HUES64 (cell line): ENCODE measurements at regions not wholly inside any gene's neighbourhood (a gene's known extent, or its start where the extent isn't known, plus 50 kb on each side); places are given as distances from the start of the nearest gene placed in this dataset.

Experiments
- H3K27ac ChIP-seq: 2 replicates; pipeline ENCODE4 v1.7.0; 2013; ENCODE audit warnings: low read depth, low read length, inconsistent platforms
- H3K27me3 ChIP-seq: 2 replicates; pipeline ENCODE4 v1.6.1; 2013; ENCODE audit warnings: mild to moderate bottlenecking, low read length; ENCODE audit not compliant: insufficient read depth
- H3K36me3 ChIP-seq: 2 replicates; pipeline ENCODE4 v1.6.1; 2013; ENCODE audit warnings: mild to moderate bottlenecking, low read length; ENCODE audit not compliant: insufficient read depth
- H3K4me1 ChIP-seq: 2 replicates; pipeline ENCODE4 v1.6.1; 2013; ENCODE audit warnings: mild to moderate bottlenecking, low read length, moderate library complexity; ENCODE audit not compliant: insufficient read depth
- H3K4me3 ChIP-seq: 2 replicates; pipeline ENCODE4 v1.5.1; 2013; ENCODE audit warnings: mild to moderate bottlenecking, low read length, moderate library complexity
- H3K9ac ChIP-seq: 2 replicates; pipeline ENCODE4 v1.6.1; 2013; ENCODE audit warnings: mild to moderate bottlenecking, low read depth, low read length
- H3K9me3 ChIP-seq: 2 replicates; pipeline ENCODE4 v1.6.1; 2013; ENCODE audit warnings: low read depth, low read length; ENCODE audit not compliant: insufficient read depth
- WGBS: fragments of 150-250, 120-280 bp; methylation state at CpG from one replicate; pipeline ENCODE4 v1.1.7; 2013; ENCODE audit warnings: missing lambda C conversion rate; 5-methylcytosine and 5-hydroxymethylcytosine counted together

GRCh38 chrX:36650622-36651021 lies 357.5 kb upstream of the FAM47C start:
- Histone ChIP-seq H3K9me3 (no peaks in the 10 kb centered on the region), H3K9ac (no peak overlapping the region), H3K4me1 (no peaks in the 10 kb centered on the region), H3K36me3 (no peaks in the 10 kb centered on the region), H3K27me3 (no peaks in the 10 kb centered on the region), H3K4me3 (no peak overlapping the region), H3K27ac (no peak overlapping the region)
- WGBS = 100% methylated on average over 1 of the region's 3 CpGs

DNA sequence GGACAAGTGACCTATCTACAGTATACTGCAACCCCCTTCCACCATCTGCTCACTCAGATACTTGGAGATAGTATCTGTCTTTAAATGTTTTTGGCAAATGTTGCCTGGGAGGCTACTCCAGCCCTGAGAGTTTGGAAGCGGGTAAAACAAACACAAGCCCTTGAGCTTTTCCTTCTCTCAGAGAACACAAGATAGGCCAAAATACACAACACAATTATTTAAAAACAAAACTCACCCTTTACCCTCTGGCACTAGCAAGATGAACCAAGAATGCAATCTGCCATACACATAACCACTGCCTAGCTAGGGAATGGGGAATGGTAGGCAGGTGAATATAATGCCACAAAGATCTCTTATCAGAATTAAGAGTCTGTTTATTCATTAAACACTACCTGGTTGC lies 324.7 kb upstream of the FAM47C start:
- no peaks in the 10 kb centered on the region for H3K9me3 ChIP-seq
- no peak overlapping the region for H3K9ac ChIP-seq
- no peaks in the 10 kb centered on the region for H3K36me3 ChIP-seq
- H3K4me1 ChIP-seq = no peaks in the 10 kb centered on the region
- WGBS = 93% methylated on average over 1 of the region's 1 CpG
- no peak overlapping the region for H3K27ac ChIP-seq
- no peaks in the 10 kb centered on the region for H3K27me3 ChIP-seq
- no peak overlapping the region for H3K4me3 ChIP-seq

GRCh38 chrX:36684053-36684452 lies 324.1 kb upstream of the FAM47C start:
- Histone ChIP-seq H3K4me3 (no peak overlapping the region), H3K36me3 (no peaks in the 10 kb centered on the region), H3K9ac (no peak overlapping the region), H3K4me1 (no peaks in the 10 kb centered on the region), H3K27ac (no peak overlapping the region), H3K9me3 (no peaks in the 10 kb centered on the region), H3K27me3 (no peaks in the 10 kb centered on the region)

- no peak overlapping the region for H3K27ac ChIP-seq
- no peaks in the 10 kb centered on the region for H3K9me3 ChIP-seq
- WGBS = 92% methylated on average over 3 of the region's 3 CpGs
- H3K4me1 ChIP-seq = no peaks in the 10 kb centered on the region
- no peaks in the 10 kb centered on the region for H3K27me3 ChIP-seq
- H3K4me3 ChIP-seq = no peak overlapping the region
- H3K9ac ChIP-seq = no peak overlapping the region
- no peaks in the 10 kb centered on the region for H3K36me3 ChIP-seq
Observed at GRCh38 chrX:36721990-36722389, 286.2 kb upstream of the FAM47C start.

DNA sequence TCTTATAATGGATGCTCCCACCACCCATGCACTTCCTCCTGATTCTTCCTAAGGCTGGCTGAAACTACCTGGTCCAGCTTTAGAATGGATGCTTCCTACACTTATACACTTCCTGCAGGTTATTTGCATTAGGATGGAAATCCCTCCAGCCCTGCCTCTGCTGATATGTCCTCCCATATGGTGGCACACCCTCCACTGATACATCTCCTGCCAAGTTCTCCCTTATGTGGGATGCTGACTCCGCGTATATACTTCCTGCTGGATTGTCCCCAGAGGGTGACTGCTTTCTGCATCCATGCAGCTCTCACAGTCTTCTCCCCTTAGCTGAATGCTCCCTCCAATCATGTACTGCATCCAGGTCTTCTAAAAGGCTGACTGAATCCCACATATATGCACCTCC lies 254.6 kb upstream of the FAM47C start:
- Histone ChIP-seq H3K4me1 (no peaks in the 10 kb centered on the region), H3K9me3 (no peaks in the 10 kb centered on the region), H3K27ac (no peak overlapping the region), H3K27me3 (no peaks in the 10 kb centered on the region), H3K9ac (no peak overlapping the region), H3K36me3 (no peaks in the 10 kb centered on the region), H3K4me3 (no peak overlapping the region)
- 95% methylated on average over 2 of the region's 2 CpGs for WGBS

DNA sequence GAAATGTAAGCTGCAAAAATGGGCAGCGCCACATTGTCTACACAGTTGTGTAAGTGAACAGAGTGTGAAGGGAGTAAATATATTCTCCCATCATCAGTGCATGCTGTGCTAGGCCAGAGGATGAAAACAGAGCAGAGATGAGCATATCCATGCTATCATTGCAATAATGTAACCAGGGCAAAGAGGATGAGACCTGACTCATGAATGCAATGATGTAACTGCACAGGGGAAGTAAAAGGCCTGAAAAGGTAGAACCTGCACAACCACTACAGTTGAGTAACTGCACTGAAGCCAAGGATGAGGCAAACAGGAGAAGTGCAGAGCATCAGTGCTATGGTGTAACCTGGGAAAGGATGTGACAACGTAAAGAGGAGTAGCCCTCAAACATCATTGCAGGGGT lies 220.4 kb upstream of the FAM47C start:
- Histone ChIP-seq H3K4me1 (peaks cover 3% of the 10 kb centered on the region; the same call in 1 of the 2 replicates), H3K4me3 (no peak overlapping the region), H3K9me3 (no peaks in the 10 kb centered on the region), H3K27me3 (no peaks in the 10 kb centered on the region), H3K27ac (no peak overlapping the region), H3K36me3 (no peaks in the 10 kb centered on the region), H3K9ac (no peak overlapping the region)
- 94% methylated on average over 2 of the region's 2 CpGs for WGBS

DNA sequence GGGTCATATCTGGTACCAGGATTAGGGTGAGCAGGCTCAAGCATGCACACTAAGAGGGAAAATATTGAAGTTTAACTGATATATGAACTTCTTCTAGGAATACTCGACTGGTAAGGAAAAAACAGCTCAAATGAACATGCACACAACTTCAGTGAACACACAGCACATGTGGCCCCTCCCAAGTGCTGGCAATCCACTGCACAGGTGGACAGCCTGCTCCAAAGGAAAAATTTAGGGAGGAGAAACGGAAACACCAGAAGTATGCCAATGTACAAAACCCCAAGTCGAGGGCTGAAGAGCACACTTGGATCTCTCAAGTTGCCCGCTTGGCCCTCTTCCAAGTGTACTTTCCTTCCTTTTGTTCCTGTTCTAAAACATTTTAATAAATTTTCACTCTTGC lies 205.0 kb upstream of the FAM47C start:
- H3K4me3 ChIP-seq = no peak overlapping the region

GRCh38 chrX:36804066-36804465 lies 204.1 kb upstream of the FAM47C start:
- Histone ChIP-seq H3K27ac (no peak overlapping the region), H3K4me1 (no peaks in the 10 kb centered on the region; the same call in 1 of the 2 replicates), H3K9ac (no peak overlapping the region), H3K36me3 (no peaks in the 10 kb centered on the region), H3K9me3 (no peaks in the 10 kb centered on the region), H3K27me3 (no peaks in the 10 kb centered on the region), H3K4me3 (no peak overlapping the region)
- WGBS = 71% methylated on average over 3 of the region's 6 CpGs

More for the DNA sequence above, 205.0 kb upstream of the FAM47C start:
- no peaks in the 10 kb centered on the region for H3K9me3 ChIP-seq
- no peak overlapping the region for H3K9ac ChIP-seq
- H3K36me3 ChIP-seq = no peaks in the 10 kb centered on the region
- no peak overlapping the region for H3K27ac ChIP-seq
- H3K4me1 ChIP-seq = no peaks in the 10 kb centered on the region; the same call in 1 of the 2 replicates
- H3K27me3 ChIP-seq = no peaks in the 10 kb centered on the region
- 96% methylated on average over 4 of the region's 4 CpGs for WGBS

DNA sequence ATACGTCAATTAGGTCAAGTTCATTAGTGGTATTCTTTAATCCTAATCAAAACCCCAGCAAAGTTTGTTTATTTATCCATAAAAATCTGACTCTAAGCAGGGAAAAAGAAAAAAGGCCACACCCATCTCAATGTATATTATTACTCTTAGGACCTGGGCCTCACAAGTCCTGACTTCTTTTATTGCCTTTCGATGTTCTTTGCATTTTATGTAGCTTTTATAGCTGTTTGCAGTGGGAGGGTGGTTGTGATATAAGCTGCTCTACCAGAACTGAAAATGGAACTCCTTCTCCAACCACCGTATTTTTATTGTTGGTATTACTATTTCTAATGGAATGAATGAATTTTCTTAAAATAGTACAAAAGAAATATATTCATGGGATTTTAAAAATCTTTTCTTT lies 163.3 kb upstream of the FAM47C start:
- Histone ChIP-seq H3K4me1 (no peaks in the 10 kb centered on the region), H3K9me3 (no peaks in the 10 kb centered on the region), H3K27ac (no peak overlapping the region), H3K4me3 (no peak overlapping the region), H3K27me3 (no peaks in the 10 kb centered on the region), H3K36me3 (no peaks in the 10 kb centered on the region), H3K9ac (no peak overlapping the region)
- WGBS = no CpG with 5 or more reads among the region's 3 CpGs

GRCh38 chrX:36847496-36847895 lies 160.7 kb upstream of the FAM47C start:
- Histone ChIP-seq H3K9ac (no peak overlapping the region), H3K27ac (no peak overlapping the region), H3K4me3 (no peak overlapping the region), H3K4me1 (no peaks in the 10 kb centered on the region), H3K27me3 (no peaks in the 10 kb centered on the region), H3K9me3 (no peaks in the 10 kb centered on the region), H3K36me3 (no peaks in the 10 kb centered on the region)
- 90% methylated on average over 1 of the region's 4 CpGs for WGBS

- Histone ChIP-seq H3K4me3 (no peak overlapping the region), H3K36me3 (no peaks in the 10 kb centered on the region), H3K9me3 (no peaks in the 10 kb centered on the region), H3K9ac (no peak overlapping the region), H3K27me3 (no peaks in the 10 kb centered on the region), H3K4me1 (no peaks in the 10 kb centered on the region), H3K27ac (no peak overlapping the region)
- WGBS = 100% methylated on average over 2 of the region's 2 CpGs
Observed at GRCh38 chrX:36849407-36849806, 158.8 kb upstream of the FAM47C start.

- no peaks in the 10 kb centered on the region for H3K9me3 ChIP-seq
- no peaks in the 10 kb centered on the region for H3K27me3 ChIP-seq
- H3K4me3 ChIP-seq = no peak overlapping the region
- no peak overlapping the region for H3K27ac ChIP-seq
- H3K4me1 ChIP-seq = no peaks in the 10 kb centered on the region
- H3K9ac ChIP-seq = no peak overlapping the region
- no CpG with 5 or more reads among the region's 3 CpGs for WGBS
- H3K36me3 ChIP-seq = no peaks in the 10 kb centered on the region
Observed at GRCh38 chrX:36856849-36857248, 151.3 kb upstream of the FAM47C start.
